ENCODE measurements at regions not wholly inside any gene's neighbourhood (a gene's known extent, or its start where the extent isn't known, plus 50 kb on each side); places are given as distances from the start of the nearest gene placed in this dataset.

DNA sequence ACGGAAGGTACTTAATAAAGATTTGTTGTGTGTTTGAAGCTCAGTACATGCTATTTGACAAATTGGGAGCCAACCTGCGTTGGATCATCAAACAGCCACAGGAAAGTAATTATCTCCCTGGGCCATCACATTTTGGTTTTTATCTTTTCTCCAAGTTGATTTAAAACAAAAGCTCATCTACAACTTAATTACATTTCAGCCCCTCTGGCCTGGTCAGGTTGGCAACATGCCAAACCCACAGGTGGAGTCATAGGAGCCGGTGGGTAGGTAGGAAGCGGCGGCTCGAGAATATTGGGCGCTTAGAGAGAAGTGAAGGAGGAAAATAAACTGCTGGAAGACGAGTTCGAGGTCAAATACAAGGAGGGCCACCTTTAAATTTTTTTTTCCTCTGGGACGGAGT, 64.9 kb upstream of the FANCC start:
- no peak overlapping the region for H3K27ac Mint-ChIP-seq (ENCODE audit: unreplicated experiment)
- Histone ChIP-seq H3K9ac (ENCODE audit: low read length) (no peak overlapping the region), H3K4me1 (ENCODE audit: insufficient read depth, low read length) (peaks cover 24% of the 10 kb centered on the region), H2AFZ (ENCODE audit: low read depth, low read length) (no peak overlapping the region), H3K27ac (ENCODE audit: low read depth, low read length) (no peak overlapping the region), H3K27me3 (ENCODE audit: insufficient read depth, low read length) (no peaks in the 10 kb centered on the region), H3K79me2 (ENCODE audit: insufficient read depth, low read length) (no peaks in the 10 kb centered on the region), H3K4me3 (ENCODE audit: insufficient read depth, low read depth, low read length) (no peak overlapping the region), H3K36me3 (ENCODE audit: insufficient read depth, low read length) (no peaks in the 10 kb centered on the region), H4K20me1 (ENCODE audit: insufficient read depth, low read length) (no peaks in the 10 kb centered on the region), H3K9me3 (ENCODE audit: insufficient read depth, low read depth, low read length) (no peaks in the 10 kb centered on the region), H3K4me2 (ENCODE audit: low read length) (no peak overlapping the region)
- H3K36me3 Mint-ChIP-seq (ENCODE audit: low read depth, unreplicated experiment): peaks cover 1% of the 10 kb centered on the region
- TF ChIP-seq, protein P1, sequence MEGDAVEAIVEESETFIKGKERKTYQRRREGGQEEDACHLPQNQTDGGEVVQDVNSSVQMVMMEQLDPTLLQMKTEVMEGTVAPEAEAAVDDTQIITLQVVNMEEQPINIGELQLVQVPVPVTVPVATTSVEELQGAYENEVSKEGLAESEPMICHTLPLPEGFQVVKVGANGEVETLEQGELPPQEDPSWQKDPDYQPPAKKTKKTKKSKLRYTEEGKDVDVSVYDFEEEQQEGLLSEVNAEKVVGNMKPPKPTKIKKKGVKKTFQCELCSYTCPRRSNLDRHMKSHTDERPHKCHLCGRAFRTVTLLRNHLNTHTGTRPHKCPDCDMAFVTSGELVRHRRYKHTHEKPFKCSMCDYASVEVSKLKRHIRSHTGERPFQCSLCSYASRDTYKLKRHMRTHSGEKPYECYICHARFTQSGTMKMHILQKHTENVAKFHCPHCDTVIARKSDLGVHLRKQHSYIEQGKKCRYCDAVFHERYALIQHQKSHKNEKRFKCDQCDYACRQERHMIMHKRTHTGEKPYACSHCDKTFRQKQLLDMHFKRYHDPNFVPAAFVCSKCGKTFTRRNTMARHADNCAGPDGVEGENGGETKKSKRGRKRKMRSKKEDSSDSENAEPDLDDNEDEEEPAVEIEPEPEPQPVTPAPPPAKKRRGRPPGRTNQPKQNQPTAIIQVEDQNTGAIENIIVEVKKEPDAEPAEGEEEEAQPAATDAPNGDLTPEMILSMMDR (IDR thresholded peaks at IDR 0.05; ENCODE audit: insufficient read depth, low read depth, low read length): no peak
- H3K4me3 Mint-ChIP-seq (ENCODE audit: unreplicated experiment): peak overlapping the region; percentile 12
- peaks cover 20% of the 10 kb centered on the region for H3K4me1 Mint-ChIP-seq (ENCODE audit: low read depth, unreplicated experiment)
- FAIRE-seq (no peak), DNase-seq (ENCODE audit: low read depth) (no peak)
- no peaks in the 10 kb centered on the region for H3K27me3 Mint-ChIP-seq (ENCODE audit: low read depth, unreplicated experiment)
- H3K9me3 Mint-ChIP-seq (ENCODE audit: unreplicated experiment): no peaks in the 10 kb centered on the region

DNA sequence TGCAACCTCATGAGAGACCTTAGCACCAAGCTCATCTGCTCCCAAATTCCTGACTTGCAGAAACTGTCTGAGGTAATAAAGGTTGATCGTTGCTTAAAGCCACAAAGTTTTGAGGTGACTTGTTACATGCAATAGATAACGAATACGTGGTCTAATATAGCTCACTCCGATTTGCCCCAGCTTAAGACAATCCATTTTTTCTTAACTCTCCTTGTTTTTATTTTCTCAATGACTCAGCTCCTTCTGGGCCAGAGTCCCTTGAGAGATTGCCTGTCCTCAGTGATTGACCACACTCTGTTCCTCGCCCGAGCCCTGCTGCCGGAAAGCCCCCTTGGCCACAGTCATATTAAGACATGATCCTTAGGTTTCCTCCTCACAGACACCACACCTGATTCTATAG, 63.7 kb upstream of the FANCC start:
- DNase-seq (ENCODE audit: low read depth) (peak; percentile 81), FAIRE-seq (no peak)
- peaks cover 20% of the 10 kb centered on the region for H3K4me1 Mint-ChIP-seq (ENCODE audit: low read depth, unreplicated experiment)
- Histone ChIP-seq H3K36me3 (ENCODE audit: insufficient read depth, low read length) (no peaks in the 10 kb centered on the region), H3K27me3 (ENCODE audit: insufficient read depth, low read length) (no peaks in the 10 kb centered on the region), H3K4me1 (ENCODE audit: insufficient read depth, low read length) (peaks cover 24% of the 10 kb centered on the region), H3K9me3 (ENCODE audit: insufficient read depth, low read depth, low read length) (no peaks in the 10 kb centered on the region), H2AFZ (ENCODE audit: low read depth, low read length) (no peak overlapping the region), H3K27ac (ENCODE audit: low read depth, low read length) (no peak overlapping the region), H3K79me2 (ENCODE audit: insufficient read depth, low read length) (no peaks in the 10 kb centered on the region), H3K9ac (ENCODE audit: low read length) (no peak overlapping the region), H3K4me3 (ENCODE audit: insufficient read depth, low read depth, low read length) (no peak overlapping the region), H3K4me2 (ENCODE audit: low read length) (peak overlapping the region; percentile 55), H4K20me1 (ENCODE audit: insufficient read depth, low read length) (no peaks in the 10 kb centered on the region)
- no peaks in the 10 kb centered on the region for H3K27me3 Mint-ChIP-seq (ENCODE audit: low read depth, unreplicated experiment)
- peaks cover 3% of the 10 kb centered on the region for H3K9me3 Mint-ChIP-seq (ENCODE audit: unreplicated experiment)
- H3K27ac Mint-ChIP-seq (ENCODE audit: unreplicated experiment): peak overlapping the region; percentile 3
- TF ChIP-seq, protein P1 (IDR thresholded peaks at IDR 0.05; ENCODE audit: insufficient read depth, low read depth, low read length): no peak
- no peak for TF ChIP-seq EZH2 (IDR thresholded peaks at IDR 0.05; ENCODE audit: insufficient read depth, low read length)
- peak overlapping the region; percentile 6 for H3K4me3 Mint-ChIP-seq (ENCODE audit: unreplicated experiment)
- no peaks in the 10 kb centered on the region for H3K36me3 Mint-ChIP-seq (ENCODE audit: low read depth, unreplicated experiment)

DNA sequence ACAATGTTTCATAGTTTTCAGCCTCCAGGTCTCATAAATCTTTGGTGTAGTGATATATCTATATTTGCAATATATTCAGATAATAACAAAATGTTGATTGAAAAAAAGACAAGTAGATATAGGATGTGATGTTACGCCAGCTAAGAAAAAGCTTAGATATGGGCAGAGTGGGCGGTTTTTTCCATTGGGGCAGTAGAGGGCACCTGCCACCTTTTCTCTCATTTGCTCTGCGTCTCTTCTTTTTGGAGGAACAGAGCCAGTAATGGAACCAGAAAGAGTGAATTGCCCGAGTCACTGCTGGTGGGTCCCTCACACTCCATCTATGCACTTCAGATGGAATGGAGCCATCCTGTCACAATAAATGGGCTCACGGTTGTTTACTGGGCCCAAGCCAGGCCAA, 62.1 kb upstream of the FANCC start:
- peaks cover 24% of the 10 kb centered on the region for H3K4me1 ChIP-seq (ENCODE audit: insufficient read depth, low read length)
- no peak overlapping the region for H3K27ac ChIP-seq (ENCODE audit: low read depth, low read length)
- Mint-ChIP-seq H3K4me1 (ENCODE audit: low read depth, unreplicated experiment) (peaks cover 20% of the 10 kb centered on the region), H3K9me3 (ENCODE audit: unreplicated experiment) (peaks cover 3% of the 10 kb centered on the region), H3K27ac (ENCODE audit: unreplicated experiment) (no peak overlapping the region), H3K36me3 (ENCODE audit: low read depth, unreplicated experiment) (no peaks in the 10 kb centered on the region), H3K27me3 (ENCODE audit: low read depth, unreplicated experiment) (no peaks in the 10 kb centered on the region), H3K4me3 (ENCODE audit: unreplicated experiment) (no peak overlapping the region)
- no peaks in the 10 kb centered on the region for H4K20me1 ChIP-seq (ENCODE audit: insufficient read depth, low read length)
- H2AFZ ChIP-seq (ENCODE audit: low read depth, low read length): no peak overlapping the region
- DNase-seq (ENCODE audit: low read depth) (no peak), FAIRE-seq (no peak)
- TF ChIP-seq EZH2 (IDR thresholded peaks at IDR 0.05; ENCODE audit: insufficient read depth, low read length): no peak
- TF ChIP-seq, protein P1 (IDR thresholded peaks at IDR 0.05; ENCODE audit: insufficient read depth, low read depth, low read length): no peak
- H3K9ac ChIP-seq (ENCODE audit: low read length): no peak overlapping the region
- H3K4me2 ChIP-seq (ENCODE audit: low read length): no peak overlapping the region
- no peaks in the 10 kb centered on the region for H3K36me3 ChIP-seq (ENCODE audit: insufficient read depth, low read length)
- no peaks in the 10 kb centered on the region for H3K27me3 ChIP-seq (ENCODE audit: insufficient read depth, low read length)
- H3K9me3 ChIP-seq (ENCODE audit: insufficient read depth, low read depth, low read length): no peaks in the 10 kb centered on the region
- H3K4me3 ChIP-seq (ENCODE audit: insufficient read depth, low read depth, low read length): no peak overlapping the region
- no peaks in the 10 kb centered on the region for H3K79me2 ChIP-seq (ENCODE audit: insufficient read depth, low read length)

Data from astrocyte (in vitro differentiated cells and primary cell).